ENCODE measurements at regions not wholly inside any gene's neighbourhood (a gene's known extent, or its start where the extent isn't known, plus 50 kb on each side); places are given as distances from the start of the nearest gene placed in this dataset.

- no peak overlapping the region for H3K27ac Mint-ChIP-seq
- no peak for ATAC-seq (ENCODE audit: low read depth)
- H3K9me3 Mint-ChIP-seq = no peaks in the 10 kb centered on the region
- H3K27me3 Mint-ChIP-seq = peaks cover 2% of the 10 kb centered on the region
- no peak overlapping the region for H3K4me3 Mint-ChIP-seq
- H3K36me3 Mint-ChIP-seq = no peaks in the 10 kb centered on the region
- peaks cover 8% of the 10 kb centered on the region for H3K4me1 Mint-ChIP-seq
- DNase-seq (ENCODE audit: low spot score in 2 of 2) = no peak
Measured at GRCh38 chr1:38551318-38552307, 308.0 kb downstream of the RRAGC start.

- H3K27me3 Mint-ChIP-seq = peaks cover 2% of the 10 kb centered on the region
- H3K4me3 Mint-ChIP-seq = no peak overlapping the region
- H3K9me3 Mint-ChIP-seq = no peaks in the 10 kb centered on the region
Measured at GRCh38 chr1:38549191-38549590, 310.4 kb downstream of the RRAGC start.

GRCh38 chr1:38547321-38547720 is 312.3 kb downstream of the RRAGC start:
- Mint-ChIP-seq H3K27me3 (peaks cover 2% of the 10 kb centered on the region), H3K36me3 (no peaks in the 10 kb centered on the region), H3K4me1 (no peaks in the 10 kb centered on the region), H3K27ac (no peak overlapping the region), H3K9me3 (no peaks in the 10 kb centered on the region), H3K4me3 (no peak overlapping the region)
- ATAC-seq (ENCODE audit: low read depth) (no peak), DNase-seq (ENCODE audit: low spot score in 2 of 2) (no peak)

More at GRCh38 chr1:38549191-38549590, 310.4 kb downstream of the RRAGC start:
- no peak for DNase-seq (ENCODE audit: low spot score in 2 of 2)
- no peak for ATAC-seq (ENCODE audit: low read depth)
- H3K36me3 Mint-ChIP-seq = no peaks in the 10 kb centered on the region
- no peak overlapping the region for H3K27ac Mint-ChIP-seq
- no peaks in the 10 kb centered on the region for H3K4me1 Mint-ChIP-seq

- no peak overlapping the region for H3K4me3 Mint-ChIP-seq
- H3K36me3 Mint-ChIP-seq = no peaks in the 10 kb centered on the region
- no peaks in the 10 kb centered on the region for H3K9me3 Mint-ChIP-seq
- DNase-seq (ENCODE audit: low spot score in 2 of 2) (no peak), ATAC-seq (ENCODE audit: low read depth) (no peak)
- peaks cover 2% of the 10 kb centered on the region for H3K27me3 Mint-ChIP-seq
- no peaks in the 10 kb centered on the region for H3K4me1 Mint-ChIP-seq
- H3K27ac Mint-ChIP-seq = no peak overlapping the region
Measured at GRCh38 chr1:38546636-38547035, 312.9 kb downstream of the RRAGC start.

GRCh38 chr1:38541223-38541622 is 318.3 kb downstream of the RRAGC start:
- Mint-ChIP-seq H3K27ac (no peak overlapping the region), H3K27me3 (no peaks in the 10 kb centered on the region), H3K36me3 (no peaks in the 10 kb centered on the region), H3K9me3 (no peaks in the 10 kb centered on the region), H3K4me3 (no peak overlapping the region), H3K4me1 (peaks cover 6% of the 10 kb centered on the region)
- ATAC-seq (ENCODE audit: low read depth) = no peak
- no peak for DNase-seq (ENCODE audit: low spot score in 2 of 2)

- H3K4me3 Mint-ChIP-seq = peak overlapping the region; percentile 22
- DNase-seq (ENCODE audit: low spot score in 2 of 2) (no peak), ATAC-seq (ENCODE audit: low read depth) (no peak)
- H3K9me3 Mint-ChIP-seq = no peaks in the 10 kb centered on the region
- no peak overlapping the region for H3K27ac Mint-ChIP-seq
- H3K36me3 Mint-ChIP-seq = no peaks in the 10 kb centered on the region
- H3K27me3 Mint-ChIP-seq = no peaks in the 10 kb centered on the region
- H3K4me1 Mint-ChIP-seq = peaks cover 6% of the 10 kb centered on the region
Measured at GRCh38 chr1:38539931-38540330, 319.6 kb downstream of the RRAGC start.

GRCh38 chr1:38538834-38539233 is 320.7 kb downstream of the RRAGC start:
- Mint-ChIP-seq H3K4me3 (no peak overlapping the region), H3K9me3 (no peaks in the 10 kb centered on the region), H3K4me1 (peaks cover 6% of the 10 kb centered on the region), H3K36me3 (no peaks in the 10 kb centered on the region), H3K27ac (no peak overlapping the region), H3K27me3 (no peaks in the 10 kb centered on the region)
- DNase-seq (ENCODE audit: low spot score in 2 of 2) = no peak
- no peak for ATAC-seq (ENCODE audit: low read depth)

GRCh38 chr1:38536089-38536488 is 323.5 kb downstream of the RRAGC start:
- Mint-ChIP-seq H3K4me1 (peaks cover 6% of the 10 kb centered on the region), H3K9me3 (no peaks in the 10 kb centered on the region), H3K27ac (no peak overlapping the region), H3K4me3 (no peak overlapping the region), H3K36me3 (no peaks in the 10 kb centered on the region), H3K27me3 (no peaks in the 10 kb centered on the region)
- ATAC-seq (ENCODE audit: low read depth) (no peak), DNase-seq (ENCODE audit: low spot score in 2 of 2) (no peak)

- no peaks in the 10 kb centered on the region for H3K4me1 Mint-ChIP-seq
- DNase-seq (ENCODE audit: low spot score in 2 of 2) = no peak
- no peak for ATAC-seq (ENCODE audit: low read depth)
- H3K9me3 Mint-ChIP-seq = no peaks in the 10 kb centered on the region
- H3K4me3 Mint-ChIP-seq = no peak overlapping the region
- H3K27me3 Mint-ChIP-seq = no peaks in the 10 kb centered on the region
- no peaks in the 10 kb centered on the region for H3K36me3 Mint-ChIP-seq
- no peak overlapping the region for H3K27ac Mint-ChIP-seq
Measured at GRCh38 chr1:38534473-38534823, 325.1 kb downstream of the RRAGC start.

GRCh38 chr1:38533772-38534472 is 325.6 kb downstream of the RRAGC start:
- Mint-ChIP-seq H3K27me3 (no peaks in the 10 kb centered on the region), H3K4me3 (no peak overlapping the region), H3K9me3 (no peaks in the 10 kb centered on the region), H3K4me1 (no peaks in the 10 kb centered on the region), H3K36me3 (no peaks in the 10 kb centered on the region), H3K27ac (no peak overlapping the region)
- ATAC-seq (ENCODE audit: low read depth) (no peak), DNase-seq (ENCODE audit: low spot score in 2 of 2) (no peak)

GRCh38 chr1:38530957-38531356 is 328.6 kb downstream of the RRAGC start:
- ATAC-seq (ENCODE audit: low read depth) (no peak), DNase-seq (ENCODE audit: low spot score in 2 of 2) (no peak)
- Mint-ChIP-seq H3K27ac (no peak overlapping the region), H3K4me1 (peaks cover 13% of the 10 kb centered on the region), H3K27me3 (no peaks in the 10 kb centered on the region), H3K4me3 (no peak overlapping the region), H3K36me3 (no peaks in the 10 kb centered on the region), H3K9me3 (peaks cover 2% of the 10 kb centered on the region)

- Mint-ChIP-seq H3K4me1 (peaks cover 13% of the 10 kb centered on the region), H3K9me3 (peaks cover 2% of the 10 kb centered on the region), H3K36me3 (no peaks in the 10 kb centered on the region), H3K27ac (no peak overlapping the region), H3K4me3 (no peak overlapping the region), H3K27me3 (no peaks in the 10 kb centered on the region)
- DNase-seq (ENCODE audit: low spot score in 2 of 2) (no peak), ATAC-seq (ENCODE audit: low read depth) (no peak)
Measured at GRCh38 chr1:38529946-38530345, 329.6 kb downstream of the RRAGC start.

- H3K27me3 Mint-ChIP-seq = no peaks in the 10 kb centered on the region
- no peak for ATAC-seq (ENCODE audit: low read depth)
- peaks cover 2% of the 10 kb centered on the region for H3K9me3 Mint-ChIP-seq
- H3K36me3 Mint-ChIP-seq = no peaks in the 10 kb centered on the region
- no peak for DNase-seq (ENCODE audit: low spot score in 2 of 2)
- H3K27ac Mint-ChIP-seq = no peak overlapping the region
- H3K4me1 Mint-ChIP-seq = peaks cover 13% of the 10 kb centered on the region
- H3K4me3 Mint-ChIP-seq = no peak overlapping the region
Measured at GRCh38 chr1:38529391-38529790, 330.2 kb downstream of the RRAGC start.

GRCh38 chr1:38528623-38529022 is 330.9 kb downstream of the RRAGC start:
- peaks cover 1% of the 10 kb centered on the region for H3K27me3 Mint-ChIP-seq
- no peak overlapping the region for H3K4me3 Mint-ChIP-seq
- no peak for DNase-seq (ENCODE audit: low spot score in 2 of 2)
- H3K4me1 Mint-ChIP-seq = peaks cover 13% of the 10 kb centered on the region
- H3K36me3 Mint-ChIP-seq = no peaks in the 10 kb centered on the region
- no peak overlapping the region for H3K27ac Mint-ChIP-seq
- H3K9me3 Mint-ChIP-seq = peaks cover 2% of the 10 kb centered on the region
- ATAC-seq (ENCODE audit: low read depth) = no peak

Measured in memory B cell (primary cell).